ENCODE measurements at regions not wholly inside any gene's neighbourhood (a gene's known extent, or its start where the extent isn't known, plus 50 kb on each side); places are given as distances from the start of the nearest gene placed in this dataset.

GRCh38 chr4:38422850-38423249, 241.1 kb upstream of the KLF3 start:
- DNase-seq (ENCODE audit: low spot score) = no peak

- DNase-seq (ENCODE audit: low spot score) = no peak
Observed at GRCh38 chr4:38424151-38424871, 239.7 kb upstream of the KLF3 start.

GRCh38 chr4:38426532-38426931, 237.5 kb upstream of the KLF3 start:
- DNase-seq (ENCODE audit: low spot score) = no peak

DNA sequence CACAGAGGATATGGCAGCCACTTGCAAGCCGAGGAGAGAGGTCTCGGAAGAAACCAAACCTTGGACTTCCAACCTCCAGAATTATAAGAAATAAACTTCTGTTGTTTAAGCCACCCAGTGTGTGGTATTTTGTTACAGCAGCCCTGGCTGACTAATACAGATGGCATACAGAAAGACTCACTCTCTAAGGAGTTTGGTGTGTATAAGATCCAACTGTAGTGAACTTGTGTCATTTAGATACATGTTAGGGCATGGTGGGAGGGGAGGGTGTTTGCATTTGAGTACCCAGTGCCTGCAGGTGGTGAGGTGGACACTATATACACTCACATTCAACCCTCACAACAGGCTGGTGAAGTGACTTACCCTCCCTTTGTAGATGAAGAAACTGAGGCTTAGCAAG, 233.2 kb upstream of the KLF3 start:
- no peak for DNase-seq (ENCODE audit: low spot score)

- no peak for DNase-seq (ENCODE audit: low spot score)
Observed at GRCh38 chr4:38442073-38442788, 221.8 kb upstream of the KLF3 start.

DNA sequence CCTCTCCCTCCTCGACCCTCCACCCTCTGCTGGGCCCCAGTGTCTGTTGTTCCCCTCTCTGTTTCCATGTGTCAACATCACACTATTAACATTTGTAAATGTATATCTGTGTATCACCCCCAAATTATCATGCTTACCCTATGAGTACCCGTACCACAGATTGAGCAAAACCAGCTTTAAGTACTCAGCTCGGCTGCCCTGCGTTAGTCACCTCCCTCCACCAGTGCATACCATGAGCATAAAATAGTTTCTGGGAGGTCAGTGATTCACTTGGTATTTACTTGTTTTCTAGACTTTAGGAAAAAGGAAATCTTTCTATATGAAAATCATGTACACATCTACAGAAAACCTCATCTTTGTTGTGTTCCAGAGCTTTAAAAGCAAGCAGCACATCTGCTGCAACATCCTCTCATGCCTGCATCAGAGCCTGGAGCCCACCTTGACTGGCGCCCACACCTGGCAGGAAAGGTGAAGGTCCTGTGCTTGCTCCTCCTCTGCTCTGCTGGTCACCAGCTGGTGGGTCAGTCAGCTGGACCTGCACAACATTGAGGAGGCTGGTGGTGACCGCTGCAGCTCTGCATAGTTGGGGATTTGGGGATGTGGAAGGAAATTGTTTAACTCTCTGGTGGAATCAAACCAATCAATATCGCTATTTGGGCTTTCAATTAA, 214.4 kb upstream of the KLF3 start:
- DNase-seq (ENCODE audit: low spot score) = no peak

GRCh38 chr4:38452009-38452408, 212.0 kb upstream of the KLF3 start:
- DNase-seq (ENCODE audit: low spot score) = peak; percentile 55

- no peak for DNase-seq (ENCODE audit: low spot score)
Observed at GRCh38 chr4:38452542-38452941, 211.5 kb upstream of the KLF3 start.

GRCh38 chr4:38453253-38453881, 210.6 kb upstream of the KLF3 start:
- DNase-seq (ENCODE audit: low spot score) = peak; percentile 18

DNA sequence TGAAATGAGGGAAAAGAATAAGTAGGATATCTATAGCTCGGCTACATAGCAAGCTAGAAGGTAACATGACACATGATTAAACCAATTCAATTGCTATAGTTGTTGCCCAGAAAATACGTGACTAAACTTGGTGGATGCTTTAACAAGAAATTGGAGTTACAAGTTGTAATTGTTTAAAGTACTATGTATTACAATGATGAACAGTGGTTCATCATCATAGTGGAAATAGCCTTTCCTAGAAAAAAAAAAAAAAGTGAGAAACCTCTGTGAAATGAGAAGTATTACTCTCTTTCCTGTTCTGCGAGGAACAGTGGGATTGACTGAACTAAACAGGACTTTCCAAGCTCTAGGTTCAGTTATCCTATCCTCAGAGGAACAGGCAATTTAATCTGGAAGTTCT, 209.7 kb upstream of the KLF3 start:
- DNase-seq (ENCODE audit: low spot score) = no peak

DNA sequence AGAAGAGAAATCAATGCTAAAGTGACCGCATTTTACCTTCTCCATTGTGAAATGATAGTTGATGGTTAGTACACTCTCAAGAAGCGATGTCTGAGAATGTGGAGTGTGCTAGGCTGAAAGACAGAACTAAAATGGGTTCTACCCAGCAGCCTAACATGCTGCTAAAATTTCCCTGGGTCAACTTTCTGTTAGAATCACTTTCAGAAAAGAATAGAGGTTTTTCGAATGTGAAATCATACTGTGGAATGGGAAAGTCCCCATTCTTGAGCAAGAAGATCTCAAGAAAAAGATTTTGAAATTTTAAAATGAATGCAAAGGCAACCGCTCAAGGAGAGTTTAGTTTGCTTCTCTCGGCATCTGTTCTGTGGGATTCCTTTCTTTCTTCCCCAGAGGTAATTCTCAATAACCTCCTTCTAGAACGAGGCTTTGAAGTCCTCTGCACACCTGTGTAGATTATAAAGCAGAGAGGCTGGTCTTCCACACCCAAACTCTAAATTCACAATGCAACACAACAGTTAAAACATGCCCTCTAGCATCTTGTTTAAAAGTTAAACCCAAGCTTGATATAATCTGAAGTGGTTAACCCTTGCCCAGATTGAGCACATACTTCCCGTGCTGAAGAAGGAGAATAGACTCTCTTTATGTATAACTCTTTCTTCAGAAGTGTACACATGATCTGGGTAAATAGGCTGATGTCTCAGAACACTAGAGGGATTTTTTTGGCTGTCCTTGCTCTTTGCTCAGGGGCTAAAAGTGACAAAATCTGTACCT, 208.7 kb upstream of the KLF3 start:
- peak; percentile 69 for DNase-seq (ENCODE audit: low spot score)

DNA sequence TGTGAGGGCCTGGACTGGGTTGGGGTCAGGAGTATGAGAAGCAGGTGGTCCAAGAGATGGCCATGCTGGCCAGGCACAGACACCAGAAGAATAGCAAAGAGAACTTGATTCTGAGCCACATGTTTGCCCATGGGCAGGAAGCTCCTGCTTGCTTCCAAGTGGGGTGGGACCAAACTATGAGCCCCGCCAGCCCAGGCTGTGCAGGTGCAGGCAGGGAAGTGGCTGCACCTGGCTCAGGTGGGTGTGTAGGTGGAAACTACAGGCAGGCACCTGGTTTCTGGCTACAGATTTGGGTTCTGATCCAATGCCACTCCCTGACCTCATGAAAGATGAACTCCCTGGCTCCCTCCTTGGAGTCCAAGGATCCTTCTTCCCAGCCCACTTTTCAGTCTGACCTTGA, 207.9 kb upstream of the KLF3 start:
- DNase-seq (ENCODE audit: low spot score) = no peak

GRCh38 chr4:38461342-38461741, 202.7 kb upstream of the KLF3 start:
- no peak for DNase-seq (ENCODE audit: low spot score)

- DNase-seq (ENCODE audit: low spot score) = no peak
Observed at GRCh38 chr4:38462367-38463055, 201.5 kb upstream of the KLF3 start.

- no peak for DNase-seq (ENCODE audit: low spot score)
Observed at GRCh38 chr4:38463268-38463958, 200.6 kb upstream of the KLF3 start.

- DNase-seq (ENCODE audit: low spot score) = no peak
Observed at GRCh38 chr4:38464328-38464727, 199.7 kb upstream of the KLF3 start.

- DNase-seq (ENCODE audit: low spot score) = no peak
Observed at GRCh38 chr4:38466401-38466800, 197.6 kb upstream of the KLF3 start.

- no peak for DNase-seq (ENCODE audit: low spot score)
Observed at GRCh38 chr4:38467296-38467695, 196.7 kb upstream of the KLF3 start.

DNA sequence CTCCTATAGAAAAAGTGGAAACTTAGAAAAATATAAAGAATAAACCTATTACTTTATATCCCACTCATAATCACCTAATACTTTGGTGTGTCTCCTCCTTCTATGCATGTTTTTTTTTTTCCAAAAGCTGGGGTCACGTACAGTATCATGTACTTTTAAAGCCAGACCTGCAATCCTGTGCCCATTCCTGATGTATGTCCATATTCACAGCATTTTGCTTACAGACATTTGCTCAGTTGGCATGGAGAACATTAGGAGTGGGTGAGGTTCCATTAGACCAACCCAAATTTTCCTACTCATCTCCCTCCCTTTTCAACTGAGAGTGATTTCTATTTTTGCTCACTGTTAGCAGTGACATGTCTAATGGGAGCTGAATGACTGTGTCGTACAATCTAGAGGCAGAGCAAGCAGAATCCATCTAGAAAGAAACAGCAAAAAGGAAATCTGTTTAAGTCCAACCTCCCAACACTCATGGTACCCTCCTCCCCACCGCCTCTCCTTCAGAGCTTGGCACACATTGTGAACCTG, 195.6 kb upstream of the KLF3 start:
- DNase-seq (ENCODE audit: low spot score) = no peak

DNA sequence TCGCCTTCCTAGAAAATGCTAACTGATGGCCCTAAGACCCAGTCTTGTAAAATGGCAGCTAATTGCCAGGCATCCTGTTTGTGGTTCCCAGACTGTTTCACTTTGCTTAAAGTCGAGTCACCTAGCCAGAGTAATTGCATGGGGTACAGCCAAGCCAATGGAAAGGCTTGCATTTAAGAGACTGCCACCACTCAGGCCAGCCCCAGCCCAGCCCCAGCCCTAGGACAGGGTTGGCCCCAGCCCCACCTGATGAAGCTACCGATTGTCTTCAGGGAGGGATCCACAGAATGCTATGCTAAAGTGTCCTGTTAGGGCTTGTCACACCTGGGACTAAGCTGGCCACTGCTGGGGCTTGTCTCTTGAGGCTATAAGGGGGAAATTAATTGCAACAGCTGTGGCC, 194.6 kb upstream of the KLF3 start:
- DNase-seq (ENCODE audit: low spot score) = no peak

Measured in activated CD4-positive, alpha-beta T cell treated with anti-CD3 and anti-CD28 coated beads, Interleukin-2, Interleukin-4, amounts not matched to agents 100 ng/mL and 50 ng/mL, durations not matched to agents 16 hours and 8 hours (primary cell).